ENCODE measurements at regions not wholly inside any gene's neighbourhood (a gene's known extent, or its start where the extent isn't known, plus 50 kb on each side); places are given as distances from the start of the nearest gene placed in this dataset.
"Not testable (repeated sequence)": the region's sequence is repeated elsewhere in the genome, so short reads cannot be mapped to it uniquely, and the experiment has no call there.

DNA sequence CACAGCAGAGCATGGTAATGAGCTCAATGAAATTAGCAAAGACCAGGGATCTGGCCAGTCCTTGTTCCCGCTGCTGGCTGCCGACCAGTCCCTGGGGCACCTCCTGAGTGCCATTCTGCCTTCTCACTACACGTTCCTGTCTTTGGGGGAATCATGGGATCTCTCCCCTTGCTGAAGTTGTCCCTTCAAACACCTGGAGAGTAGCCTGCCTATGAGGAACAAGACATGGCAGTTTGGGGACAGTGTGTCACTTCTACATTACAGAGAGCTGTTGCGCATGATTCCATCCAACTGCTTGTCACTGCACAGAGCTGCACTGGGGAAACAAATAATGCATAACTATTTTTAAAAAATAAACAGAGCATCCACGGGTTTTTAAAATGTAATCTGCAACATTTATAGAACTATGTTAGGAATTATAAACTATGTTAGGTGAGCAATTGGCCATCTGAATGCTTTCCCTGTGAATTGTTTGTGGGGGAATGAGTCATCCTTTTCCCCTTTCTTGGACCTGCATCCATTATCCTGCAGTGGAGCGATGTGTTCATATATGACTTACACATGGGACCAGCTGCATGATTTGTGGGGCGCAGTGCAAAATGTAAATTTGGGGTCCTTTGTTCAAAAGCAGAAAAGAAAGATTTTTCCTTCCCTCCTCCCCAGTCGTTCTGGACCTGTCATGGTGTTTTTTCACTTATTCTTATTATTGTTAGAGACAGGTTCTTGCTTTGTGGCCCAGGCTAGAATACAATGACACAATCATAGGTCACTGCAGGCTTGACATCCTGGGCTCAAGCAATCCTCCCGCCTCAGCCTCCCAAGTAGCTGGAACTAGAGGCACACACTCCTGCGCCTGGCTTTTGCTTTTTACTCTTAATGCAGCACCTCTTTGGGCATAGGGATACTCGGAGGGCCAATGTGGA, 115.0 kb upstream of the TBL1X start:
- no peak for DNase-seq

DNA sequence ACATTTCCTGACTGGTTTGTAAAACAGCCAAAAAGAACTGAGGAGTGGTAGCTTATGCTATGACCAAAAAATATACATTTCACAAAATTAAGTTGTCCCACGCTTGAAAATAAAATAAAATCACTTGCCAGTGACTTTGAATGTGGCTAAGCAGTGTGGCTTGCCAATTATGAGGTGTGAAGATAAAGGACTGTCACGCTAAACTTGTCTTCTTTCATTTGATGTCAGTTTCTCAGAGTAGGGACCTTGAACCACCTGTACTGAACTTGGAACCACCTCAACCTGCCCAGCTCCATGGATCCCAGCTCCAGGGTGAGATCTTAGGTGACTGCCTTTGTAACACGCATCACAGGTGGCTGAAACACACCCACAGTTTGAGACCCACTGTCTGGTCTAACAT, 113.7 kb upstream of the TBL1X start:
- DNase-seq: no peak

DNA sequence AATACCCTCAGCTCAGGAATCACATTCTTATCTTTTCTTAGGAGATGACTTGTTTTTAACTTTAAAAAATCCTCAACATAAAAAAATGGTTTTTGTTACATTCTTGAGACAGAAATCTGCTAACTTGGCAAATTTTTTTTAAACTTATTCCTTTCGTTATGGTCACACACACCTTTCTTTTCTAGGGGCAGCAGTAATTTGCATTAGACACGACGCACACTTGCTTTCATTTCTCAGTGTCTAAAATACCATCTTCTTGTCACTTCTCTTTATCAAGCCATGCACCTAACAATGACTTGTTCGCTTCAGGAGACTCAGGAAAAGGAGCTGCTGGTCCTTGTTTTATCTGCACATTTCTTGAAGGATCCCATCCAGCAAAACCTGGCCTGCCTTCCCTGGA, 112.6 kb upstream of the TBL1X start:
- DNase-seq: no peak

DNA sequence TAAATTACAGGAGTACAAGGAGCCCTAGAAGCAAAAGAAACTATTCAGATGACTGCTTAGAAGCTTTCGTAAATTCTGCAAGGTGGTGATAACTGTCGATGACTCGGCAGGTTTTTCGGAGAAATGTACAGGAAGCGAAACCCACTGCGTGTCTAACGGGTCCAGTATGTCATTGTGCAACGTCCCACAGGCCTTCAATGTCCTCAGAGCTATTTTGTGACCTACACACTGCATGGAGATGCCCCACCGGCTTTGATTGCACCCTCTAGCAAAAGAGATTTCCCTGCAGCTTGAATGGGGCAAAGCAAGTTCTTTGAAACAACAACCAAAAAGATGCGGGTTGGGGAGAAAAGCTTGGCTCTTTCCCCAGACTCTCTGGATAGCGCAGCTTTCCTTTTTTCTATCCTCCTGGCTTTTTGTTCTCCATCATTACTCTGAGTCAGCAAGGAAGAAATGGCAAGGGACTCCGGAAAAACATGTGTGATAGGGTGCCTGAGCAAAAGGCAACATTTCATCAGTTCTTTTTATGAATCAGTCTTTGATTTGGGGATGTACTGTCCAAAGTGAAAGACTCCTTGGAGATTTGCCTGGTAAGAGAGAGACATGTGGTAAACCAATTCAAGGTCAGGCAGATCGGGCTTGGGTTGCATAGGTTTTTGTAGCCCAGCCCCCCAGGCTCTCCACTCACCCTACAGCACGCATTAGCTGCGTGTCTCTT, 112.0 kb upstream of the TBL1X start:
- no peak for DNase-seq

DNA sequence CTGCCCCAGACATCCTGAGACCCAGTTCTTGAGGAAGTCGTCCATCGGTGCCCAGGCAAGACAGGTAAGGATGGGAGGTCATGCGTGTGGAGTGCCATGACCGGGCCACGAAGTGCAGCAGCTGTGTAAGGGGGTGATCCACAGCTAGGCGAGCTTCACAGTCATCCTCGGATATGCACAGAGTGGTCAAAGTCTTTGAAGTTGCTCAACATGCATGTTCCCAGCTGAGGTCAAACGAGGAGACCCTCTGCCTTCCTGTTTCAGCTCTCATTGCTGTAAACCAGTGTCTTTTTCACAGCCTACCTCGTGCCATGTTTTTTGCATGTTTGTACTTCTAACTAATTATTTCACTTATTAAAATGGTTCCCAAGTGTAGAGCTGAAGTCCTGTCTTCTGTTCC, 109.9 kb upstream of the TBL1X start:
- DNase-seq: no peak

DNA sequence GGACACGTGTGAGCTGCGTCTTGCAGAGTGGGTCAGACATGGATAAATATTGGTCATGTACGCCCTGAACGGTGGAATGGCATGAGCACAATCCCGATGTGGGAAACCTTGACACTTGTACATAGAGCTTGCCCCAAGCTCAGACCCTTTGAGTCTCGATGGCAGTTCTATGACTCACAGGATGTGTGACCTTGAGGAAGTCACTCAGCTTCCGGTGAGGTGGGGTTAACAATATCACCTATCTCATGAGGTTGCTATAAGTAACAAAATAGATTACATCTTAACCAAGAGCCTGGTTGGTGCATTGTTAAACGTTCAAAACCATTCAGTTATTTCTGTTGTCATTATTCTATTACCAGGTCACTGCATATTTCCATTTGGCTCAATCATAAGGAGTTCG, 109.1 kb upstream of the TBL1X start:
- DNase-seq: no peak

DNA sequence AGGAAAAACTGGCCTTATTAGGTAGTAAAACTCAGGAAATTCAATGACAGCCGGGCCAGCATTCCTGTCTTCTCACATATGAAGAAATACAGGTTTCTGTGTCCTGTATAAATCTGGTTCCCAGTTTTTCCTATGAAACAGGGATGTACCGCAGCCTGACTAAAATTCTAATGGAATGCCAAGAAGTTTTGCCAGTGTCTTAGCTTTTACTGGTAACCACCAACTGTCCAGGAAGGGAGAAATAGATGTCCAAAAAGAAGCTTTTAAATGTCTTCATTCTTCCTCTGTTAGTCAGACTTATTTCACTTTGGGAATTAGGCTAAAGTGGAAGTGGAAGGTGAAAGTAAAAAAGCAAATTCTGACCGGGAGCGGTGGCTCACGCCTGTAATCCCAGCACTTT, 108.0 kb upstream of the TBL1X start:
- DNase-seq: no peak

DNA sequence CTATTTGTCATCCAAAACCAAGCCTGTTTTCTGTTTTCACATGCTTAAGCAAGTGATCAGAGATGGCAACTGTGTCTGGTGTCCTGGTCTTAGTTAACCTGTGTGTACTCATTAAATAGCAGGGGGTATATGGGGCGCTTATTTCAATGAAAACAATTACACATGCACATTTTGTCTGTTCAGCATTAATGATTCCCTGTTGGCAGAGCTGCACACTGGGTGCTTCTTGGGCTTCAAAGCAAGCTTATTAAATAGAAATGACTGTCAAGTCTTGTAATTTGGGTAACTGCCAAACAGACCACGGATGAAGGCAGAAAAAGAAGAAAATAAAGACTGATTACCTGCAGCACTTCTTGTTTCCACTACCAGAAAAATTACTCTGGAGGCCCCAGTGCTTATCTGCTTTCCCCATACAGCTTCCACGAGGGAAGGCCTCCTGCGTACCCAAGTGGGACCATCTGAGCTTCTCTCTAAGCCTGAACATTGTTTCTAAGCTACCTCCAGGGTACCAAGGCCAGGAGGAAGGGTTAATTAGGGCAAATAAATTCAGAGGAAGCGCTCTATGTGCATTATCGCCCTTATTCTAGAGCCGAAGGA, 107.2 kb upstream of the TBL1X start:
- DNase-seq: no peak

DNA sequence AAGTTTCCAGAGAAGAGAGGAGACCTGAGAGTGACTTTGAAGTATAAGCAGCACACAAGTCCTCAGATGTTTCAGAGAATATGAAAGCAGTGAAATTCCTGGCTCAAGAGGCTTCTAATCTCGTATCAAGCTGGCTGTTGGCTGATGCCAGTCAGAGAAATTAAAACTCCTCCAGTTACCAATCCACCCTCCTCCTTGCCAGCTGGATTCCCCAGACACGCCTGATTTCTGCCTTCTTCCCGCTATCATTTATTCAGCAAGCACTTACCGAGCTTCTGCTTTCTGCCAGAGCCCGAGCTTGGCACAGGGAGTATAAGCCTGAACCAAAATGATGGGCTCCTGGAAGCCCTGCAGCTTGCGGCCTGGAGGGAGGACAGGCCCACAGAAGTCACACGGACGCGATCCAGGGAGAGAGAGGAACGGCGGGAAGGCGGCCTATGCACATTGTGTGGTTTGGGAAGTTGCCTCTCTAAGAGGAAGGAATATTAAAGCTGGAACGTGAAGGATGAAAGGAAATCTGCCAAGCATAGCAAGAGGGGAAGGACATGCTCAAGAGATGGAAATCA, 102.4 kb upstream of the TBL1X start:
- DNase-seq: no peak

DNA sequence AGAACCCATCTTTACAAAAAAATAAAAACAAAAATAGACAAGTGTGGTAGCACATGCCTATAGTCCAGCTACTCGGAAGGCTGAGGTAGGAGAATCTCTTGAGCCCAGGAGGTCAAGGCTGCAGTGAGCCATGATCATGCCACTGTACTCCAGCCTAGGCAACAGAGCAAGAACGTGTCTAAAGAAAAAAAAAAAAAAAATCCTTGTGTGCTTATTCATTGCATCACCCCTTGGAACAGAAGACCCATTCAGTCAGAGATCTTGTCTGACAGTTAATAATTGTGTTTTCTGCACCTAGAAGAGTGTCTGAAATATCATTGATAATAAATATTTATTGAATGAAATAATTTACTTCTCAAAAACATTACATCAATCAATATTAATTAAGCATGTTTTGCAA, 97.4 kb upstream of the TBL1X start:
- no peak for DNase-seq

DNA sequence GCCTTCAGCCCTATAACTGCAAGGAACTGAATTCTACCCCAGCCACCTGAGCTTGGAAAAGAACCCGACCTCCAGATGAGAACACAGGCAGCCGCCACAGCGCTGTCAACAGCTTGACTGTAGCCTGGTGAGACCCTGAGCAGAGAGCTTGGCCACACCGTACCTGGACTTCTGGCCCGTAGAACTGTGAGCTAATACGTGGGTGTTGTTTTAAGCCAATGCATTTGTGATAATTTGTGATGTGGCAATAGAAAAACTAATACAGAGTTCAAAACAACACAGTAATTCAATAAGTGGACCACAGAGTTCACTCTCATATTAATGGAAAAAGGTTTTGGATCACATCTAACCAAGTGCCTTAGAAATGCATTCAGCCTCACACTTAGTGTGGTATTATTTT, 96.6 kb upstream of the TBL1X start:
- no peak for DNase-seq

DNA sequence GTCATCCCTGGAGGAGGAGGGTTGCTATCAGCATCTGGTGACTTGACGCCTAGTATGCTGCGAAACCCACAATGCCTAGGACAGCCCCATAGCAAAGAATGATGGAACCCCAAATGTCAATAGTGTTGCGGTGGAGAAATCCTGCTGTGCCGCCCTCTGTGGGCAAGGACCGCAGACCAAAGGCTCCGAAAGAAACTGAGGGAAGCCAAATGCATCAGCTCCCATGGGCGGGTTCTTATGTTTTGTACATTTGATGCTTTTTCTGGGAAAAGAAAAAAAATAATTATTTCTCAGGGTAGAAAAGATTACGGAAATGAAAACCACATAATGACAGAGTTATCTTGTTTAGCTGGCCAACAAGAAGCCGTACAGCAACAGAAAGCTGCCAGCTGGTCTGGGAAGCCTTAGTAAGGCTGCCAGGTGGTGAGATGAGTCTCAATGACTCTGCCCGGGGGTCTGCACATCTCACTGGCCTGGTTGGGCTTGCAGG, 95.0 kb upstream of the TBL1X start:
- no peak for DNase-seq

DNA sequence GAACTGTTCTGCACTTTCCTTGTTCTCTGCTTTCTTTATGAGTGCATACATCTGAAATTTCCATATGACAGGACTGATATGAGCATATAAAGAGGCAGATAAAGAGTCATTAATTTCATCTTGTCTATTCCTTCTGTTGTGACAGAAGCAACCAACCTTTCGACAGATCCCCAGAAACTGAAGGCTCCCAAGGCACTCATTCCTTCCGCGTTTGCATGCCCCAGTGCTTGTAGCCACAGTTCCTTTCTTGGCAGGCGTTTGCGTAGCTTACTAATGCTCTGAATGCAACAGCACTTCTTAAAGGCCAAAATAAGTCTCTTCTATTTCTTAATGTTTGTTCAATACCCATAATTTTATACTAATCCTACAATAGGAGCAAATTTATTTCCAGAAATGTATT, 94.0 kb upstream of the TBL1X start:
- DNase-seq: no peak

DNA sequence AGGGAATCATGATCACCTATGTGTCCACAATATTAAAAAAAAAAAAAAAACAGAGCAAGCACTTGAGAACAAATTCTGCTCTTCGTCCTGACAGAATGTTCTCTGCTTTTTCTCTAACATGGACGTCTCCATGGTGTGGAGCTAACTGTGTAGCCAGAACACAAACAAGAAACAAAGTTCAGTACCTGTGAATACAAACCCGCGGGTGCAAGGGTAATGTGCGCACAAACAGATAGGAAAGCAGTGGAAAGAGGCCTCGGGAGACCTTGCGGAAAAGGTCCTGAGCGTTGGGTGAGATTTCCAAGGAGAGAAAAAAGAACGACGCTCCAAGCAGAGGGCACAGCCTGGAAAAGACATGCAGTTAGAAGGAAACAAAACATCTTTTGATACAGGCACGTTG, 92.0 kb upstream of the TBL1X start:
- no peak for DNase-seq

DNA sequence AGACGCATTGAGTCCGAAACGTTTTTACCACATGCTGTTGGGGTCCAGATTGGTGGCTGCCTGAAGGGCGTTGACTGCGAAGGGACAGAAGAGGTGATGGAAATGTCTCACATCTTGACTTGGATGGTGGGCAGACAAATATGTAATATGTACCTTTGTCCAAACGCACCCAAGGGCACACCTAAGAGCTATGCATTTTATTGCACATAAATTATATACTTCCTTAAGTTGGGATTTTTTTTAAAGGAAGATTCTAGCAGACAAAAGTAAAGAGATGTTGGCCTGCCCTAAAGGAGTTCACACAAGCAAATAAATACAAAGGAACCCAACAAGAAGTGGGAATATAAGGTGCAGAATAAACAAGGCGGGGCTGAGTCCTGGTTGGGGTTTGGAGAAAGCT, 91.1 kb upstream of the TBL1X start:
- no peak for DNase-seq

DNA sequence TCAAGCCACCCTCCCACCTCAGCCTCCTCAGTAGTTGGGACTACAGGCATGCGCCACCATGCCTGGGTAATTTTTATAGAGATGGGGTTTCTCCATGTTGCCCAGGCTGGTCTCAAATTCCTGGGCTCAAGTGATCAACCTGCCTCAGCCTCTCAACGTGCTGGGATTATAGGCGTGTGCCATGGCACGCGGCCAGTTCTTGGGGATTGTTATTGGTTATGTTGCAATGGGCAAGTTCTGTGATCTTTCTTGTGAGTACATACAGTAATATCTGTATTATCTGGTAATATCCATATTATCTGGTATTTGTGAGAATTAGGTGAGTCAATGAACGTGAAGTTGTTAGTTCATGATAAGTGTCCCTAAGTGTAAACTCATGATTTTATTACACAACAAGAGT, 90.3 kb upstream of the TBL1X start:
- no peak for DNase-seq

DNA sequence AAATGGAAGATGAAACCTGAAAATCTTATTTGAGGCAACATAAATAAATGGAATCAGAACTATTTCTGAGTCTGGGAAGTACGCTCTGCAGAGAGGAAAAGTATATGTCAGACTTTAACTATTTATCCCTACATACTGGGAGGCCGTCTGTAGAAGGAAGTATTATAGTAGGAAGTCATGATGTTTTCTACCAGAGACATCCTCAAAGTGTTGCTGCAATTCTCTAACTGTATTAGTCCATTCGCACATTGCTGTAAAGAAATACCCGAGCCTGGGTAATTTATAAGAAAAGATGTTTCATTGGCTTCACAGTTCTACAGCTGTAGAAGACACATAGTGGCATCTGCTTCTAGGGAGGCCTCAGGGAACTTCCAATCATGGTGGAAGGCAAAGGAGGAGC, 88.7 kb upstream of the TBL1X start:
- DNase-seq: no peak

DNA sequence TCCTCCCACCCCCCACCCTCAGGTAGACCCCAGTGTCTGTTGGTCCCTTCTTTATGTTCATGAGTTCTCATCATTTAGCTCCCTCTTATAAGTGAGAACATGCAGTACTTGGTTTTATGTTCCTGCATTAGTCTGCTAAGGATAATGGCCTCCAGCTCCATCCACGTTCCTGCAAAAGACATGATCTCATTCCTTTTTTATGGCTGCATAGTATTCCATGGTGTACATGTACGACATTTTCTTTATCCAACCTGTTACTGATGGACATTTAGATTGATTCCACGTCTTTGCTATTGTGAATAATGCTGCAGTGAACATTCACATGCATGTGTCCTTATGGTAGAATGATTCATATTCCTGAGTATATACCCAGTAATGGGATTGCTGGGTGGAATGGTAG, 87.6 kb upstream of the TBL1X start:
- DNase-seq: not testable (repeated sequence)

DNA sequence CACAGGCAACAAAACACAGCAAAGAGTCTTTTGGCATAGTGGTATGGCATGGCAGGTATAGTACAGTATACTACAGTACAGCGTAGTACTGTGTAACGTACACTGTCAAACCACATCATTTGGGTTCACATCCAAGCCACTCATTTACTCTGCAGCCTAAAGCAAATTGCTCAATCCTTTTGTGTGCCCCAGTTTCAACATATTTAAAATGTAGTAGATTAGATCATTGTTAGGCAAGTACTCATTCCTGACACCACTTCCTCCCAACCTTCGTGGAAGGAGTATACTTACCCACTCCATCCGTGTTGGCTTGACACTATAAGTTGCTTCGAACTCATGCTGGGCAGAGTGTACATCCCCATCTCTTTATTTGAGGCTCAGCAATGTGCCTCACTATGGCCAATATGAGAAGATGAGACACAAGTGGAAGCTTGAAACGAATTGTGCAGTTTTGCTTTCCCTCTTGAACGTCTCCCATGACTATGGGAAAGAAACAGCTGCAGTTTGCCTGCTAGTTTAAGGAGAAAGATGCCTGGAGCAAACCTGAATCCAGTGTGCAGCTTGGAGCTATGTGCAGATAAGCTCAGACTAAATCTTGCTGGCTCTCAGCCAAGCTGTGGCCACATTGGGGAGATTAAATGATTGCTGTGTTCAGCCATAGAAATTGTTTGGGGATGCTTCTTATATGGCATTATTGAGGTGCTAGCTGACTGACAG, 85.7 kb upstream of the TBL1X start:
- no peak for DNase-seq

DNA sequence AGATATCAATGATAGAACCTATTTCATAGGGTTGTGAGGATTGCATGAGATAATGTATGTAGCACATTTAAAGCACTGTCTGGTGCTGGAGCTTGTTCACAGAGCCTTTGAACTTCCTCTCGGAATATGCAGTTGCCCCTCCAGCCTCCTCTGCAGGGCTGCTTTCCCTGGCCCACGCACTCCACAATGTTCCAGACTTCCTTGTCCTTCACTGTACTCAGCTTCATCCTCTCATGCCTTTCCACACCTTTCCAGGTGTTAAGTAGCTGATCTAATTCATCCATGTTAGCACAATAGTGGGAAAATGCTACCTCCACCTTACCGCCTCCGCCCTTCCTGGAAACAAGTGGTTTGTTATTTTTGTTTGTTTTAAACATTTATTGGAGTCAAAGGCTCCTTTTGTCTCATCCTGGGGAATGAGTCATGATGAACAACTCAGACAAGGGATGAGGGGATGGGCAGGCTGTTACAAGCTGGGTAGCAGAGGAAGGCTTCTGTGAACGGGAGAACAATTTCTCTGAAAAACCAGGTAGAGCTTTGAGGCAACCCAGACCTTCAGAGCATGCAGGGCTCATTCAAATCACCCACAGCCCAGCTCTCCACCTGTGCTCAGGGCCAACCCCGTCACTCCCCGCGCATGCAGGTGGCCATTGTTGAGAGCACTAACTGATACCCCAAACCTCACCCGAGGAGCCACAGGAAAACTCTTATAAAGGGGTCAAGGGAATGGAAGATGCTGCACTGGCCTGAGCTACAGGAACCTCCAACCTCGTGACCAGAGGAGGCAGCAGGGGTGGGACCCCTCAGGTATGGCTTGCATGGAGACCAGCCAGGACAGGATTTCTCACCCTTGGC, 84.9 kb upstream of the TBL1X start:
- DNase-seq: no peak

DNA sequence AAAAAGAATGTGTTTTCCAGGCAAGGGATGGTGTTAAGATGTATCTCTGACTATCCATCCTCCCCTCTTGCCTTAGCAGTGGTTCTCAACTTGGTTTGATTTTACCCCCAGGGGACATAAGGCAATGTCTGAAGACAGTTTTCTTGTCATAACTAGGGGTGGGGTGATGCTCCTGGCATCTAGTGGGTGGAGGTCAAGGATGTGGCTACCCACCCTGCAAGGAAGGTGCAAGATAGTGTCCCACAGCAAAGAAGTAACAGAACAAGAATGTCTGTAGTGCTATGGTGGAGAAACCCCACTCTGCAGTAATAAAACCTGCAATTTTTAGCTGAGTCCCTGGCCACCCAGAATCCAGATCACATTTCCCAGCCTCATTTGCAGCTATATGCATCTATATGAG, 81.2 kb upstream of the TBL1X start:
- DNase-seq: no peak

DNA sequence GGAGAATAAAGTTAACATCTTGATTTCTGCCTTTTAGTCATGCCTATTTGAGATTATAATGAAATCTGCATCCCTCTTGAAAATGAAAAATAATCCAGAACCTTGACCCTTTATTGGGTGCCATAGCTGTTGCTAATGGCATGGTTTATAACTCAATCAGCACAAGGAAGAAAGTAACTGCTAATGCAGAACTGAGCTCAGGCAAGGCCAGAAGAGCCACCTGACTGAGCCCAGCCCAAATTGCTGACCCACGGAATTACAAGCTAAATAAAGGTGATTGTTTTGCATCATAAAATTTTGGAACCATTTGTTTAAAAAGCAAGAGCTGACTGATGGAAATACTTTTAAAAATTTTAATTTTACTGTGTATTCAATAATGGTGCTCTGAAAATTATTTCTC, 76.4 kb upstream of the TBL1X start:
- DNase-seq: no peak

Data from NCI-H187 treated with DMSO at 0.1 percent for 48 hours (cell line).